ENCODE measurements at regions not wholly inside any gene's neighbourhood (a gene's known extent, or its start where the extent isn't known, plus 50 kb on each side); places are given as distances from the start of the nearest gene placed in this dataset.
A peak's percentile ranks its signal among the peaks of the same experiment; 100 is the strongest.

DNA sequence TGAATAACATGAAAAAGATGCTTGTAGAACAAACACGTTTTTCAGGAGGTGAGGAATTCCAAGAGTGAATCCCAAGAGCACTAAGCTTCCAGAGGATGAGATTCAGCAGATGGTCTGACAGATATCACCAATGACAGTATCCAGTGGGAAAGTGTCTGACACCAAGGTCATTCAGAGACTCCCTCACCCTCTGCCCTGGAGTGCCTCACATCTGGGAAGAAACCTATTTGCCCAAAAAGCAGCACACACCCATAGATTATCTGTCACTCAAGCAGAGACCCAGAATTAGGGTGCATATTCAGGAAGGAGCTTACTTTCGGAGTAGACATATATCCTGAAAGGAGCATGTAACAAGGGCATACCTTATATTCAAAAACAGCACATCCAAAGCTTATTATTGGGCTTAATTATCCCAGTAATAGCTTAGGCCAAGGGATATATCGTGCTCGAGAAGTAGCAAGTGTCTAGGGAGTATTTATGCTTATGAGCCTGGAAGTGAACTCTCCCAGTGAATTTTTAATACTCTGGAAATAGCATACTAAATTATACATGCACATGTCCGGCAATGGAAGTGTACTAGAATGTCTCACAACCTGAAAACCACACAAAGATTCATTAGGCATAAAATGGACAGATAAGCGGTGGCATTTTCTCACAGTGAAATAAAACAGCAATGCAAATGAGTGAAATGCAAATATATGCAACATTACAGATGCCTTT is 998.1 kb upstream of the TMEM132C start:
- DNase-seq (ENCODE audit: low read depth in 1 of 2, low spot score in 1 of 2) = no peak

DNA sequence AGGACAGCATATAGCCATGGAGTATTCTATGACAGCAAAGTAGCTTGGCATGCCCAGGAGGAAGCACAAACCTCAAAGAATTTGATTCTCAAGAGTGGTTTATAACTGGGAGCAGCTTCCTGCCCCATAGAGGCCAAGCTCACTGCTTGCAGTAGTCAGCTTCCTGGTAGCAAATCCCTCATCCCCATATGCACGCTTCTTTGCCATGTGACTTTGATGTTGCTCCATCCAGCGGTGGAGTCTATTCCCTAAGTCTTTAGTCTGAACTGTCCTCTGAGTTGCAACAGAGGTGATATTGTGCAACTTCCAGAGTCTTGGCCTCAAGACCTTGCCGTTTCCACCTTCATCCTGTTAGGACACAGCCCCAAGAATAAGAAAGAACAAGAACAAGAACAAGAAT is 996.8 kb upstream of the TMEM132C start:
- DNase-seq (ENCODE audit: low read depth in 1 of 2, low spot score in 1 of 2) = no peak

DNA sequence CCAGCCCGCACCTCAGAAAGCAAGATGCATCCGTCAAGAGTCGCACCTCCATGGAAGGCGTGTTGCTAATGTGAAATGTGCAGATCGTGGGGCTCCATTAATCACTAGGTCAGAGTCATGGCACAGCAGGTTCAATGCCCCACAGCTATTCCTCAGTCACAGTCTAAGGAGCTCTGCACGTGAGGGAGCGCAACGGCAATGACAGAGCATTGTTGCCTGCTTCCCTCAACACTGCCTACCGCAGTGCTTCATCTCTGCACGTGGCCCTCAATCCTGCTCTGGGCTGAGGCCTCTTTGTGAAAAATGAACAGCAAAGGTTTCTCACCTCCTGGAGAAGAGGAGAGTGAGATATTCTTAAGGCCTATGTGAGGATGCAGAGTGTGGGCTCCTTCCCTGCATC is 995.2 kb upstream of the TMEM132C start:
- DNase-seq (ENCODE audit: low read depth in 1 of 2, low spot score in 1 of 2) = no peak

DNA sequence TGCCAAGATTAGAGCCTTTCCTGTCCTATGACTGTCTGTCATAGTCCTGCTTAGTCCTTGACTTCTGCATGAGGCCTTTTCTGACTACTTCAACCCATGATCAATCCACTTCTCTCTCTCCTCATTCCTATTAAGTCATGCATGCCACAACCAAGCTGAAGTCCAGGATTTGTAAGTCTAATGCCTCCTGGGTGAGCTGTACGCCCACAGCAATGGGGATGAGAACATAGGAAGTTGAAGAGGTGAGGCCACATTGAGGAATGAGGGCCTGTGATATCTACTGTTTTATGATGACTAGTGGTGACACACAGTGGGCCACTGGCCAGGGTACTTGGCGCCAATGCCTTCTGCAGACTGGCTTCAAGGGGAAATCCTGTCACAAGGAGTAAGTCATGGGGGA is 994.1 kb upstream of the TMEM132C start:
- DNase-seq (ENCODE audit: low read depth in 1 of 2, low spot score in 1 of 2) = no peak

DNA sequence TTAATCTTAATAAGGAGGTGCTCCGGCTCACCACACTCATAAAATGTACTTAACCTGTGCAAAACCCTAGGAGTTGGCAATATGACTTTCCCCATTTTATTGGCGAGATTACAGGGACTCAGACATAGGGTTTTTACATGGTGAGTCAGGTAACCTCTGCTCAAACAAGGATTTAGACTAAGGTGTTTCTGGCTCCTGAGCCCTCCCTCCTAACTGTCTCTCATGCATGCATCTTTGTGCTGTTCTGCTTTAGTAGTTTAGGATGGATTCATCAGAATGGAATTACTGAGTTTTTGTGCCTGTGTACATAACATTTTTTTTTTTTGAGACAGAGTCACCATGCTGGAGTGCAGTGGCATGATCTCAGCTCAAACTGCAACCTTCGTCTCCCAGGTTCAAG is 993.3 kb upstream of the TMEM132C start:
- DNase-seq (ENCODE audit: low read depth in 1 of 2, low spot score in 1 of 2) = no peak

- DNase-seq (ENCODE audit: low read depth in 1 of 2, low spot score in 1 of 2) = no peak
Observed at GRCh38 chr12:127275416-127275815, 991.6 kb upstream of the TMEM132C start.

DNA sequence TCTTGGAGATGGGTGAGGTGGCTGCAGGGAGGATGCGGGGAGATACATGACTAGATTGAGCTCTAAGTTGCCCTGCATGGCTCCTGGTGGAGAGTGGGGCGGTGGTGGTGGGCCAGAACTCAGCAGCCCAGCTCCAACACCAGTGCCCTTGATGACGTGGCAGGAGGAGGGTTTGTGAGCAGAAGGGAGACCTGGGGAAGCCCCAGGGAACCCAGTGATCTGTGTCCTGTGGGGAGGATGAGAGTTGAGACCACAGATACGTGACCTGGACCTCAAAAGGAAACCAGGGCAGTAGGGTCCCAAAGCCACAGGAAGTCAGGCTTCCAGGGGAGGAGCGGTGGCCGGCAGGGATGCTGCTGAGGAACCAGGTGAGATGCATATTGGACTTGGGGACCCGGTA is 989.1 kb upstream of the TMEM132C start:
- DNase-seq (ENCODE audit: low read depth in 1 of 2, low spot score in 1 of 2) = no peak

- DNase-seq (ENCODE audit: low read depth in 1 of 2, low spot score in 1 of 2) = no peak
Observed at GRCh38 chr12:127278351-127278750, 988.6 kb upstream of the TMEM132C start.

- peak; percentile 22 to 49 for DNase-seq (ENCODE audit: low read depth in 1 of 2, low spot score in 1 of 2)
Observed at GRCh38 chr12:127280393-127281275, 986.3 kb upstream of the TMEM132C start.

DNA sequence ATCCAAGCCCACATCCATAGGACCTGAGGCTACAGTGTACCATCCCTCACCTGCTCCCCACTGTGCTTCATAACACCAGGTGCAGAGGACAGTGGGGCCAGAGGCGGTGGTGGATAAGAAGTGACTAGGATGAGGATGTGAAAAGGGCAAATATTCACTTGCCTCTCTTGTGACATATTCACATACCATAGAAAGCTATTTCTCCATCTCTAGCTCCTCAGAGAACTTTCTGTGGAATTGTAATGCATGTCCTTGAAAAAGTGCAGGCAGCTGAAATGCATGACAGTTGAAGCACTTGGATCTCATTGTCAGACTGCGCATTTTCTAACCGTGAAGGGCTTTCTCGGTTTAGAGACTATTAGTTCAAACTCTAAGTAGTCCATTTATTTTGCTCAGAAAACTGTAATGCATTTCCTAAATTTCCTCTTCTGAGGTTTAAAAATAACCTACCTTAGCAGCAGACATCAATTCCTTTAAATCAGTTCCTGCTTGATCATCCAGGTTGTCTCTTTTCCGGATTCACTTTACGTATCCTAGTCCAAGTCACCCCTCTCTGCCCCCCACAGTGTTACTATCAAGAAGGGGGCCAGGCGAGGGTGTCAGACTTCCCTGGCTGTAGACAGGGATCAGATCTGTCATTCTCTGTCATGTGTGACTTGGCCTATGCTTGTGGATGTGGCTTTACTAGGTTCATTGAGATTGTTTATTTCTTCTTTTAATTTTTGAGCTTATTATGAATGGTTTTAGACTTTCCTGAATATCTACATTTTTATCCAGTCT is 984.0 kb upstream of the TMEM132C start:
- DNase-seq (ENCODE audit: low read depth in 1 of 2, low spot score in 1 of 2) = no peak

DNA sequence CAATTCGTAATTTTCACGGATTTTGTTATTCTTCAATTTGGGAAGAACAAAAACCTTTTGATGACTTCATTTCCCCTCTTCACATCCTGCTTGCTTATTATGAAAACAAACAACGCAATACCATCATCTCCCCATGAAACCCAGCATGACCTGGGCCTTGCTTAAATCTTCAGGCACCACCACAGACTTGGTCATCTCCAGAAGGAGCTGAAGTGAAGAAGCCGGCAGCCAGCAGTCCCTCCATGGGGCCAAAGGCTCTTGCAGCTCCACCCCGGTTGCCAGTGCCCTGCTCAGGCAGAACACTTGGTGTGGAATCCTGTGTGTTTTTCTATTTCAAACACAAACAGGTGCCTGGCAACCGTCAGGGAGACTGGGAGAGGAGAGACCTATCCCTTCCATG is 982.9 kb upstream of the TMEM132C start:
- no peak for DNase-seq (ENCODE audit: low read depth in 1 of 2, low spot score in 1 of 2)

DNA sequence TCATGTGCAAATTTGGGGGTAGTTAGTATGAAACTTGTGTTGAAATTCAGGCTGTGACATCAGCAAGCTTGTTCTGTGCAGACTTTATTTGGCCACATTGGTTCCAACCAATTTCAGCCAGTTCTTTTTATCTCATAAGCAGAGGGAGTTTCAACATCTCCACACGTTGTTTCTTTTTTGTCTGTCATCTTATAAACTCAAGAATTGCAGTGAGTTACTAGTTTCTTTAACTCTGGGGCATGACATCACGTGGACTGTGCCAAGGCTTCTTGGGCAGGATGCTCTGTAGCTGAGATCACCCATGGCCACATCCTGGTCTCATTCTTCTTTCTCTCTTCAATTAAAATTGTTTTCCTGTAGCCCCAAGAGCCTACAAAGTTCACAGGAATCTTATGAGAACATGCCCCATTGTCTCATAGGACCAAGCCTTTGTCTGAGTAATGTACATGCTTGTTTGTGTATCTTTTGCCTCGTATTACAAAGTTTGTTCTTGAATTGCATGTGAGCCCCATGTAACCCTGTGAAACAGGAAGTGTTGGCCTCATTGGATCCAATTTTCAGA is 982.0 kb upstream of the TMEM132C start:
- no peak for DNase-seq (ENCODE audit: low read depth in 1 of 2, low spot score in 1 of 2)

- no peak for DNase-seq (ENCODE audit: low read depth in 1 of 2, low spot score in 1 of 2)
Observed at GRCh38 chr12:127286281-127286680, 980.7 kb upstream of the TMEM132C start.

DNA sequence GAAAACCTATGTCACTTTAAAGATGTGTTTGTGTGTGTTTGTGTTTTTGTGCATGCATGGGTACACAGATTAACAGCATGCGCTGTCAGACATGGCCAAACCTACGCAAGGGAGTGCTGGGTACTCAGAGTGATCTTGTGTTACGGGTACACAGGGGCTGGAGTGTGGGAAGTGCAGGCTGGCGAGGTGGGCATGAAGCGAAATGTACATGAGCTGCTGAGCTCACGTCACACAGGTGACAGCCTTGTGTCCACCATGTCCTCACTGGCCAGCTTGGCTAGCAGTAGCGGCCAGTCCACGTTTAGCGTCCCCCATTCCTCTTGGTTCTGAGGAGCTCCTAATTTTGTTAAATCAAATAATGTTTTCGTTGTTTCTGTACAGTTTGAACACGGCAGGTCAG is 979.7 kb upstream of the TMEM132C start:
- DNase-seq (ENCODE audit: low read depth in 1 of 2, low spot score in 1 of 2) = no peak

DNA sequence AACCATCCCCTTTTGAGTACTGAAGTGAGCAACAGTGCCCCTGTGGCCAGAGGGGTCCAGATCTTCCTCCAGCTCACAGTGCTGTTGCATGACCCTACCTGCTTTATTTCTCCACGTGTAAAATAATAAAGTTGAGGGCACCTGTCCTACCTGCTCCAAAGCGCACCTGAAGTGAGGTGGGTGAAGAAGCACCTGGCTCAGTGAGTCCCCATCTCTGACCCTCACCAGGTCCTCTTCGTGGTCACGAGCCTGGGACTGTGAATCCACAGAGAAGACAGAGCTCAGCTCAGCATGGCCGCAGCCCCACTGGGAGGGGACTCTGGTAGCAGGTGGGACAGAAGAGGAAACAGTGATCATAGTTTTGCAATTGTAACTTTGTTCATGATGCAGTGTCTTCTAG is 976.7 kb upstream of the TMEM132C start:
- no peak for DNase-seq (ENCODE audit: low read depth in 1 of 2, low spot score in 1 of 2)

GRCh38 chr12:127292736-127293135 is 974.2 kb upstream of the TMEM132C start:
- no peak for DNase-seq (ENCODE audit: low read depth in 1 of 2, low spot score in 1 of 2)

GRCh38 chr12:127293507-127294310 is 973.3 kb upstream of the TMEM132C start:
- DNase-seq (ENCODE audit: low read depth in 1 of 2, low spot score in 1 of 2) = peak in 1 of 2 donors; percentile 4

DNA sequence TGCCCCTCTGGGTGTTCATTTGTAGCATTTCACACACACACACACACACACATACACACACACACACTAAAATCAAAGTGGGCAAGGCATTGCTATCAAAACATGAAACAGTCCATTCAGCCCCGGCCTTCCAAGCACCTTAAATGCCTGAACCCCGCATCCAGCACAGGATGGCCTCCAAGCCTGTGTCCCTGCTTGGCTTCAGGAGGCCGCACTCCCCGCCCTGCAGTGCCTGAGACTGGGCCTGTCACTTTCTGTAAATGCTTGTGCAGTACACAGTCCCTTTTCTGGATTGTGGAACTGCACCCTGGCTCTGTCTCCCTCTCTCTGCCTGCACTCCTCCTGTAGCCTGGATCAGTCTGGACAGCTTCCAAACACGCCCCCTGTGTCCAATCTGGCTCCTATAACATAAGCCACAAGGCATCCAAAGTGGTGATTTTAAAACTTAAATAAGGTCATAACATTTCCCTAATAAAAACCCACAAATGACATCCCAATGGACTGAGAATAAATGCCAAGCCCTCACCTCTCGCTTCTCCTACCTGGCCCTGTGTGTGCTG is 972.2 kb upstream of the TMEM132C start:
- no peak for DNase-seq (ENCODE audit: low read depth in 1 of 2, low spot score in 1 of 2)

- DNase-seq (ENCODE audit: low read depth in 1 of 2, low spot score in 1 of 2) = no peak
Observed at GRCh38 chr12:127295630-127296029, 971.3 kb upstream of the TMEM132C start.

DNA sequence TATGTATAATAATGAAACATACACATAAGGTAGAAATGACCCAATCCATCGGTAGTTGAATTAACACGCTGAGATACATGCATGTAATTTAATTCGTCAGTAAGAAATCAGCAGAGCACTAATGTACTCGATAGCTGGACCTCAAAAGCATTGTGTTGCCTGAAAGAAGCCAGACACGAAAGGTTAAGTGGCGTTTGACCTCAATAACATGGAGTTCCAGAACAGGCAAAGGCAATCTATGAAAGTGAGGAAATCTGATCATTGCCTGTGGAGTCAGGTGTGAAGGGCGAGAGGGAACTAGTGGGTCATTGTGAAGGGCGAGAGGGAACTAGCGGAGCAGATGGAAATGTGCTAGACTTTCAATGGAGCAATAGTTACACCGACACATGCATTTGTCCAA is 970.4 kb upstream of the TMEM132C start:
- no peak for DNase-seq (ENCODE audit: low read depth in 1 of 2, low spot score in 1 of 2)
